Keratinocyte (primary cell): ENCODE measurements at regions not wholly inside any gene's neighbourhood (a gene's known extent, or its start where the extent isn't known, plus 50 kb on each side); places are given as distances from the start of the nearest gene placed in this dataset.

Experiments
- DNase-seq: peaks from one replicate; pipeline ENCODE4 v3.0.0-alpha.2; 2011; ENCODE audit warnings: low read depth, missing footprints, low spot score
- FAIRE-seq: peaks from 2 replicates; lab custom pipeline; 2011; peaks lifted over from hg19 to GRCh38; lab: Jason Lieb, UNC
- H2AFZ ChIP-seq: 2 replicates; pipeline ENCODE4 v1.6.0; 2012; ENCODE audit warnings: low read length, control low read depth, inconsistent platforms; ENCODE audit not compliant: control insufficient read depth
- H3K27ac ChIP-seq: 2 replicates; pipeline ENCODE4 v1.5.1; 2011; ENCODE audit warnings: low read length; ENCODE audit not compliant: control insufficient read depth, insufficient read depth
- H3K27me3 ChIP-seq: 3 replicates; pipeline ENCODE4 v1.6.0; 2011; ENCODE audit warnings: low read length; ENCODE audit not compliant: control insufficient read depth, insufficient read depth; ENCODE audit errors: extremely low read depth
- H3K36me3 ChIP-seq, 2 experiments: 2 replicates in 1 of 2; 3 replicates in 1 of 2; pipeline ENCODE4 v1.5.1; 2011; ENCODE audit warnings: low read length in 2 of 2, mild to moderate bottlenecking in 1 of 2; ENCODE audit not compliant: control insufficient read depth in 2 of 2, insufficient read depth in 2 of 2; ENCODE audit errors: extremely low read depth in 1 of 2
- H3K4me1 ChIP-seq: 3 replicates; pipeline ENCODE4 v1.5.1; 2011; ENCODE audit warnings: low read length; ENCODE audit not compliant: control insufficient read depth, insufficient read depth; ENCODE audit errors: extremely low read depth
- H3K4me2 ChIP-seq: 3 replicates; pipeline ENCODE4 v1.6.0; 2011; ENCODE audit warnings: low read depth, low read length; ENCODE audit not compliant: control insufficient read depth, insufficient read depth; ENCODE audit errors: extremely low read depth
- H3K4me3 ChIP-seq, 3 experiments: fragments of 200-600 bp in 1 of 3; sonication (generic) in 1 of 3; 2 replicates in 2 of 3; 3 replicates in 1 of 3; pipeline ENCODE4 v1.5.1; 2011 to 2016; ENCODE audit warnings: low read length in 3 of 3, mild to moderate bottlenecking in 3 of 3, control low read depth in 2 of 3, inconsistent platforms in 1 of 3, low read depth in 1 of 3, mixed read lengths in 1 of 3, mixed run types in 1 of 3, moderate library complexity in 1 of 3; ENCODE audit not compliant: control insufficient read depth in 2 of 3, insufficient read depth in 2 of 3; ENCODE audit errors: extremely low read depth in 1 of 3
- H3K79me2 ChIP-seq: 2 replicates; pipeline ENCODE4 v1.6.0; 2012; ENCODE audit warnings: low read length; ENCODE audit not compliant: control insufficient read depth, insufficient read depth
- H3K9ac ChIP-seq: 3 replicates; pipeline ENCODE4 v1.6.0; 2011; ENCODE audit warnings: low read length; ENCODE audit not compliant: control insufficient read depth, insufficient read depth; ENCODE audit errors: extremely low read depth
- H3K9me1 ChIP-seq: 3 replicates; pipeline ENCODE4 v1.6.0; 2011; ENCODE audit warnings: low read length; ENCODE audit not compliant: control insufficient read depth, insufficient read depth; ENCODE audit errors: extremely low read depth
- H3K9me3 ChIP-seq: 2 replicates; pipeline ENCODE4 v1.5.1; 2012; ENCODE audit warnings: low read depth, low read length; ENCODE audit not compliant: control insufficient read depth
- H4K20me1 ChIP-seq: 3 replicates; pipeline ENCODE4 v1.6.0; 2011; ENCODE audit warnings: low read length; ENCODE audit not compliant: control insufficient read depth, insufficient read depth; ENCODE audit errors: extremely low read depth
- CTCF ChIP-seq, 3 experiments: IDR thresholded peaks in 1 of 3; conservative IDR thresholded peaks in 1 of 3; optimal IDR thresholded peaks in 1 of 3; 2 replicates in 2 of 3; 3 replicates in 1 of 3; pipeline versions ENCODE3 to v1.5.1; 2011; ENCODE audit warnings: low read length in 3 of 3, mild to moderate bottlenecking in 3 of 3, moderate library complexity in 2 of 3, control low read depth in 1 of 3, inconsistent platforms in 1 of 3; ENCODE audit not compliant: insufficient read depth in 2 of 3; ENCODE audit errors: extremely low read depth in 1 of 3
- EZH2 ChIP-seq: IDR thresholded peaks from one replicate; pipeline ENCODE4 v1.6.1; 2012; ENCODE audit warnings: inconsistent platforms, mild to moderate bottlenecking, low read length, moderate library complexity
- dilution Hi-C: fragments of 300-500 bp; cut with MboI; formaldehyde crosslinking; loops from one replicate; pipeline ENCODE4 v1.7.0; 2020; ENCODE audit warnings: low sequenced_read_pairs; ENCODE audit not compliant: extremely low pct_ligation_motif_present

GRCh38 chr3:3288255-3288654 lies 108.8 kb upstream of the CRBN start:
- H3K27me3 ChIP-seq, result no peaks in the 10 kb centered on the region
- H3K36me3 ChIP-seq, result no peaks in the 10 kb centered on the region
- TF ChIP-seq EZH2, result no peak
- TF ChIP-seq CTCF (optimal IDR thresholded peaks at IDR 0.05 in 1 of 3, IDR thresholded peaks at IDR 0.05 in 1 of 3, conservative IDR thresholded peaks at IDR 0.05 in 1 of 3; ENCODE audit: extremely low read depth in 1 of 3, insufficient read depth in 2 of 3, low read length in 3 of 3), result no peak
- H4K20me1 ChIP-seq, result no peaks in the 10 kb centered on the region
- no peaks in the 10 kb centered on the region for H3K4me1 ChIP-seq
- no peaks in the 10 kb centered on the region for H3K9me1 ChIP-seq
- H3K27ac ChIP-seq, result no peak overlapping the region
- no peaks in the 10 kb centered on the region for H3K9me3 ChIP-seq
- H3K4me3 ChIP-seq, result no peak overlapping the region
- FAIRE-seq (no peak), DNase-seq (no peak)
- dilution Hi-C loops, result no loop called here
- no peak overlapping the region for H3K4me2 ChIP-seq
- H3K79me2 ChIP-seq, result no peaks in the 10 kb centered on the region
- no peak overlapping the region for H3K9ac ChIP-seq
- no peak overlapping the region for H2AFZ ChIP-seq

GRCh38 chr3:3286014-3286413 lies 106.5 kb upstream of the CRBN start:
- Histone ChIP-seq H3K4me3 (no peak overlapping the region), H3K4me2 (no peak overlapping the region), H2AFZ (no peak overlapping the region), H3K4me1 (no peaks in the 10 kb centered on the region), H4K20me1 (no peaks in the 10 kb centered on the region), H3K36me3 (no peaks in the 10 kb centered on the region), H3K9me3 (no peaks in the 10 kb centered on the region), H3K79me2 (no peaks in the 10 kb centered on the region), H3K27me3 (no peaks in the 10 kb centered on the region), H3K27ac (no peak overlapping the region), H3K9me1 (no peaks in the 10 kb centered on the region), H3K9ac (no peak overlapping the region)
- dilution Hi-C loops, result no loop called here
- TF ChIP-seq CTCF (optimal IDR thresholded peaks at IDR 0.05 in 1 of 3, IDR thresholded peaks at IDR 0.05 in 1 of 3, conservative IDR thresholded peaks at IDR 0.05 in 1 of 3; ENCODE audit: extremely low read depth in 1 of 3, insufficient read depth in 2 of 3, low read length in 3 of 3) (no peak), EZH2 (no peak)
- no peak for DNase-seq
- FAIRE-seq, result no peak
